ENCODE measurements at regions not wholly inside any gene's neighbourhood (a gene's known extent, or its start where the extent isn't known, plus 50 kb on each side); places are given as distances from the start of the nearest gene placed in this dataset.
A peak's percentile ranks its signal among the peaks of the same experiment; 100 is the strongest.

DNA sequence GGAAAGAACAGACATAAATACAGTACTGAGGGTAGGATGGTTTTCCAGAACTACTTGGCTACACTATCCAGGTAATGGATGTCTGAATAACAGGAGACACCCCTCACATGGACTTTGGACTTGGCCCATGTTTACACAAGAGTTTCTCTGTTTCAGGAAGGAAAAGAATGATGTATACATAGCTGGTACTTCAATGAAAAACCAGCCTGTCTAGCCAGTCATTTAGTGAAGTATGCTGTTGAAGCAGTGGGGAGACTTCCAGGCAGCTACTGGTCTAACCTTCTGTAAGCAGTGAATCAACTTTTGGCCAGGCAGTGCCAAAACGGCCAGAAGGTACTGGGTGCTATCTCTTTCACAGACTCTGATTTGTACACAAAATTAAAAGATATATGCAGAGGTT is 135.0 kb downstream of the MBL2 start:
- intact Hi-C loops (cut with micrococcal nuclease) = no loop called here
- no peak overlapping the region for H3K27ac ChIP-seq (ENCODE audit: low read length)
- DNase-seq (no peak), ATAC-seq (no peak)
- no peak for TF ChIP-seq CTCF (IDR thresholded peaks at IDR 0.05)
- H3K4me1 Mint-ChIP-seq = peaks cover 0 to 8% of the 10 kb centered on the region in 2 donors
- H3K4me3 Mint-ChIP-seq = no peak overlapping the region
- no peak overlapping the region for H3K4me3 ChIP-seq (ENCODE audit: low read length)
- H3K27me3 Mint-ChIP-seq (ENCODE audit: low read depth in 2 of 2) = no peaks in the 10 kb centered on the region
- no peak overlapping the region for H3K27ac Mint-ChIP-seq
- H3K4me1 ChIP-seq (ENCODE audit: control insufficient read depth, insufficient read depth, low read length) = no peaks in the 10 kb centered on the region
- H3K9me3 ChIP-seq (ENCODE audit: control insufficient read depth, insufficient read depth, low read length) = no peaks in the 10 kb centered on the region
- H3K36me3 ChIP-seq (ENCODE audit: control insufficient read depth, insufficient read depth, low read length) = no peaks in the 10 kb centered on the region
- no peaks in the 10 kb centered on the region for H3K36me3 Mint-ChIP-seq
- no peaks in the 10 kb centered on the region for H3K27me3 ChIP-seq (ENCODE audit: control insufficient read depth, insufficient read depth, low read length)
- no CpG with 5 or more reads among the region's 1 CpG for WGBS (ENCODE audit: insufficient coverage)
- H3K9me3 Mint-ChIP-seq = no peaks in the 10 kb centered on the region

DNA sequence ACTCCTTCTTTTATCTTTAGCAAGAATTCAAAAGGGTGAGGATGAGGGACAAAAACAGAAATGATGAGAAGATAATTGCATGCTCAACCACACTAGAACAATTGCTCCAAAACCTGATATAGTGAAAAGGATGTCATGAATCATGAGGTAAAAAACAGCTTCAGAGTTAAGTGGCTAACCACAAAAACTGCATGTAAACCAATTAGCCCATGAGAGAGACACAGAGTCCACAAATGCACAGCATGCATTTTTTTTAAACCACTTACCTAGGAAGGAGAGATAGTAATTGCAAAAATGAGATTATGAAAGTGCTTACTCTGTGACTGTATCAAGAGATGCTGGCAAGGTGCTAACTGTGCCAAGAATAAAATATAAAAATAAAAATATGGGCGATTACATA is 132.9 kb downstream of the MBL2 start:
- H3K27me3 Mint-ChIP-seq (ENCODE audit: low read depth in 2 of 2) = no peaks in the 10 kb centered on the region
- ATAC-seq = no peak
- no peak overlapping the region for H3K27ac Mint-ChIP-seq
- Histone ChIP-seq H3K4me1 (ENCODE audit: control insufficient read depth, insufficient read depth, low read length) (no peaks in the 10 kb centered on the region), H3K9me3 (ENCODE audit: control insufficient read depth, insufficient read depth, low read length) (no peaks in the 10 kb centered on the region), H3K27me3 (ENCODE audit: control insufficient read depth, insufficient read depth, low read length) (no peaks in the 10 kb centered on the region), H3K27ac (ENCODE audit: low read length) (no peak overlapping the region), H3K36me3 (ENCODE audit: control insufficient read depth, insufficient read depth, low read length) (no peaks in the 10 kb centered on the region), H3K4me3 (ENCODE audit: low read length) (no peak overlapping the region)
- no peaks in the 10 kb centered on the region for H3K36me3 Mint-ChIP-seq
- DNase-seq = no peak
- peaks cover 4 to 8% of the 10 kb centered on the region in 2 donors for H3K4me1 Mint-ChIP-seq
- TF ChIP-seq CTCF (IDR thresholded peaks at IDR 0.05) = no peak
- intact Hi-C loops (cut with micrococcal nuclease) = no loop called here
- no CpG with 5 or more reads among the region's 1 CpG for WGBS (ENCODE audit: insufficient coverage)
- no peaks in the 10 kb centered on the region for H3K9me3 Mint-ChIP-seq
- H3K4me3 Mint-ChIP-seq = no peak overlapping the region

DNA sequence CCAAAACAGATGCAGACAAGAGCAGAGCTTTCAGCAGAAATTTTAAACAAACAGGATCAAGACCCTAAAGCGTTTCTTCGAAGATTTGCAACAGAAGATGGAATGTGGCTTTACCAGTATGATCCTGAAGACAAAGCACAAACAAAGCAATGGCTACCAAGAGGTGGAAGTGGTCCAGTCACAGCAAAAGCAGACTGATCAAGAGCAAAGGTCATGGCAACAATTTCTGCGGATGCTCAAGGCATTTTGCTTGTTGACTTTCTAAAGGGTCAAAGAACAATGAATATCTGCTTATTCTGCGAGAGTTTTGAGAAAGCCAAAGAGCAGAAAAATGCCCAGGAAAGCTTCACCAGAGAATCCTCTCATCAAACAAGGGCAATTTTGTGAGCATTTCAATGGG is 130.4 kb downstream of the MBL2 start:
- peaks cover 8 to 15% of the 10 kb centered on the region in 2 donors for H3K4me1 Mint-ChIP-seq
- Histone ChIP-seq H3K9me3 (ENCODE audit: control insufficient read depth, insufficient read depth, low read length) (no peaks in the 10 kb centered on the region), H3K4me3 (ENCODE audit: low read length) (no peak overlapping the region), H3K36me3 (ENCODE audit: control insufficient read depth, insufficient read depth, low read length) (no peaks in the 10 kb centered on the region), H3K4me1 (ENCODE audit: control insufficient read depth, insufficient read depth, low read length) (no peaks in the 10 kb centered on the region), H3K27me3 (ENCODE audit: control insufficient read depth, insufficient read depth, low read length) (no peaks in the 10 kb centered on the region), H3K27ac (ENCODE audit: low read length) (no peak overlapping the region)
- no peak overlapping the region for H3K27ac Mint-ChIP-seq
- no peak overlapping the region for H3K4me3 Mint-ChIP-seq
- H3K36me3 Mint-ChIP-seq = no peaks in the 10 kb centered on the region
- no peak for TF ChIP-seq CTCF (IDR thresholded peaks at IDR 0.05)
- DNase-seq = no peak
- intact Hi-C loops (cut with micrococcal nuclease) = no loop called here
- no peaks in the 10 kb centered on the region for H3K27me3 Mint-ChIP-seq (ENCODE audit: low read depth in 2 of 2)
- H3K9me3 Mint-ChIP-seq = no peaks in the 10 kb centered on the region
- 69% methylated on average over 4 of the region's 4 CpGs for whole genome bisulfite sequencing (ENCODE audit: insufficient coverage)
- no peak for ATAC-seq

- H3K4me1 Mint-ChIP-seq = peaks cover 6 to 15% of the 10 kb centered on the region in 2 donors
- Histone ChIP-seq H3K27ac (ENCODE audit: low read length) (no peak overlapping the region), H3K4me3 (ENCODE audit: low read length) (no peak overlapping the region), H3K4me1 (ENCODE audit: control insufficient read depth, insufficient read depth, low read length) (no peaks in the 10 kb centered on the region), H3K36me3 (ENCODE audit: control insufficient read depth, insufficient read depth, low read length) (no peaks in the 10 kb centered on the region), H3K27me3 (ENCODE audit: control insufficient read depth, insufficient read depth, low read length) (no peaks in the 10 kb centered on the region), H3K9me3 (ENCODE audit: control insufficient read depth, insufficient read depth, low read length) (no peaks in the 10 kb centered on the region)
- no peak overlapping the region for H3K27ac Mint-ChIP-seq
- no peaks in the 10 kb centered on the region for H3K27me3 Mint-ChIP-seq (ENCODE audit: low read depth in 2 of 2)
- WGBS (ENCODE audit: insufficient coverage) = no CpG with 5 or more reads among the region's 3 CpGs
- peak; percentile 59 for TF ChIP-seq CTCF (IDR thresholded peaks at IDR 0.05)
- intact Hi-C loops (cut with micrococcal nuclease) = loop anchor here (1.0 kb wide), 1 partner anchor 85 kb away; no protein-coding TSS in a partner anchor
- no peaks in the 10 kb centered on the region for H3K36me3 Mint-ChIP-seq
- no peak for ATAC-seq
- DNase-seq = peak in 1 of 2 donors; percentile 1
- H3K9me3 Mint-ChIP-seq = no peaks in the 10 kb centered on the region
- H3K4me3 Mint-ChIP-seq = no peak overlapping the region
Observed at GRCh38 chr10:52644373-52645186, 128.0 kb downstream of the MBL2 start.

Measured in natural killer cell (primary cell).